NCI-H2081 treated with DMSO at 0.1 percent for 48 hours (cell line): ENCODE measurements at regions not wholly inside any gene's neighbourhood (a gene's known extent, or its start where the extent isn't known, plus 50 kb on each side); places are given as distances from the start of the nearest gene placed in this dataset.
"Not testable (repeated sequence)": the region's sequence is repeated elsewhere in the genome, so short reads cannot be mapped to it uniquely, and the experiment has no call there.

Experiments used
- DNase-seq: peaks from one replicate; lab custom pipeline; 2025; lab: John Stamatoyannopoulos, UW

DNA sequence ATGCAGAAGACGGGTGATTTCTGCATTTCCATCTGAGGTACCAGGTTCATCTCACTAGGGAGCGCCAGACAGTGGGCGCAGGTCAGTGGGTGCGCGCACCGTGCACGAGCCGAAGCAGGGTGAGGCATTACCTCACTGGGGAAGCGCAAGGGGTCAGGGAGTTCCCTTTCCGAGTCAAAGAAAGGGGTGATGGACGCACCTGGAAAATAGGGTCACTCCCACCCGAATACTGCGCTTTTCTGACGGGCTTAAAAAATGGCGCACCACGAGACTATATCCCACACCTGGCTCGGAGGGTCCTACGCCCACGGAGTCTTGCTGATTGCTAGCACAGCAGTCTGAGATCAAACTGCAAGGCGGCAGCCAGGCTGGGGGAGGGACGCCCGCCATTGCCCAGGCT, 1246.0 kb upstream of the PABPC4L start:
- not testable (repeated sequence) for DNase-seq

DNA sequence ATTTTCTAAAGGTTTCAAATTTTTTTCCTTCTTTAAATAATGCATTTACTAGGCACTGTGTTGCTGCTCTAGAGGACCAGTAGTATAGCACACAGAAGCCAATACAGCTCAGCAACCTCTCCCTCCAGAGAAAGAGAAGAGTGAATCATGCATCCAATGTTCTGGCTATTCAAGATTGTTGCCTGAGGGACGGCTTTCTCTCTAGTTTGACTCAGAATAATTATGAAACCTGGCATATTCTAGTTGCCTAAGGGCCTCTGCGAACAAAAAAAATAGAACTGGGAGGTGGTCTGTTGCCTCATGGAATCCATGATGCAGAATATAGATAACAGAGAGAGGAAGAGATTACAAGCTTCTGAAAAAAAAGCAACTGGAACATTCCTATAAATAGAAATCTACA, 1233.3 kb upstream of the PABPC4L start:
- DNase-seq: no peak

DNA sequence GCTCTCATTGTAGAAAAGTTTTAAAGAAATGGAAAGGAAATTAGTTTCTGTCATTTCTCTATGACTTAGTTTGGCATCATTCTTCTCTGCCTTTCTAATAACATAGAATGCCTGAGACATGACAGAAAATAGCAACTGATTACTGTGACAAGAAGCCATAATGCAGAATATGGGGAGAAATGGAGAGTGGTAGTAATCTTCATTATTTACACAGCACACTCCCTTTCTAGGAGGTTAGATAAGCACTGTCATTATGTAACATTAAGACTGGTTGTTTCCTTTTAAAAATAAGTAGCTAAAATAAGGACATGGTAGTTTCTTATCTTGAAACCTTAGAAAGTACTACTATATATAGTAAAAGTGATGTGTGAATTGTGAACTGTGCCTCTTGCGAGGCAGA, 1227.9 kb upstream of the PABPC4L start:
- no peak for DNase-seq

DNA sequence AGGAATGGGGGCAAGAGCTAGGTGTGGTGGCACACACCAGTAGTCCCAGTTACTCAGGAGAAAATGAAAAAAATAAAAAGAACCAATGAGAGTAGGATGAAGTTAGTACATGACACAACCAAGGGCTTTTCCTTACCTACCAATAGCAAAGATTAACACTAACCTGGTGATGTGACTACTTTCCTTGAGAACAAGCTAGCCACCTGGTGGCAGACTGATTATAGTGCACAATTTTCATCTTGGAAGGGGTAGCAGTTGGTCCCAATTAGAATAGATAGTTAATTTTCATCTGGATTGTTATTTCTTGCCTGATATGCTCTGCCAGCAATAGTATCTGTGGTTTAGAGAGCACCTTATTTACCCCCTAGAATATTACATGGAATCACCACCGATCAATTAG, 1216.8 kb upstream of the PABPC4L start:
- peak; percentile 8 for DNase-seq

DNA sequence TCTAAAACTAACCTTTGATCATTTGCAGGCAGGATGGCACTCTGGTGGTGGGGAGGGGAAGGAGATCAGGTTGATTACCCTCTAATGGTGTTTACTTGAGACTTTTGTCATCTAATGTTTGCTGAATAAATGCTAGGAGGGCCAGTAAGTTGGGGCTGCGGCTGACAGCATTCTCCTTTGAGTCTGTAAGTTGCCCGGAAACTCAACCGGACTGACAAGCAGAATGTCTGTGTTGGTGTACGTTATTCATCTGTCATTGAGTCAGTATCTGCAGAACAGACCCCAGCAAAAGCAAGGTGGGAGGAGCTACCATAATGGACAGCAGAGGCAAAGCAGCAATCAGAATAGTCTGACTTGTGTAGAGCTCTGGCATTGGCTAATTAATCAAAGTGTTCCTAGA, 1210.6 kb upstream of the PABPC4L start:
- no peak for DNase-seq

DNA sequence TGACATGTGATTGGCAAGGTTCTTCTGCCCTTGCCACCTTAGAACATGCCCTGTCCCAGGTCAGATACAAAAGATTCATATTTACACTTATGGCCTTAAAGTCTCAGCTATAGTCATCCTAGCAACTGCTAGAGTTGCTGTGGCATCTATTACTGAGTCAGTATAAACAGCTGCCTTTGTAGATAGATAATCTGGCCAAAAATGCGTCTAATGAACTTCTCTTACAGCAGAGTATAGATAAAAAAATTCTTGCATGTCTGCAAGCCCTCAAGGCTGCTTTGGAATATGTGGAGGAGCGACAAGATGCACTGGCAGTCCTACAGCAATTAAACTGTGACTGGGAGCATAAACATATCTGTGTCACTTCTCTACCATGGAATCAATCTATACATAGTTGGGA, 1209.7 kb upstream of the PABPC4L start:
- no peak for DNase-seq

DNA sequence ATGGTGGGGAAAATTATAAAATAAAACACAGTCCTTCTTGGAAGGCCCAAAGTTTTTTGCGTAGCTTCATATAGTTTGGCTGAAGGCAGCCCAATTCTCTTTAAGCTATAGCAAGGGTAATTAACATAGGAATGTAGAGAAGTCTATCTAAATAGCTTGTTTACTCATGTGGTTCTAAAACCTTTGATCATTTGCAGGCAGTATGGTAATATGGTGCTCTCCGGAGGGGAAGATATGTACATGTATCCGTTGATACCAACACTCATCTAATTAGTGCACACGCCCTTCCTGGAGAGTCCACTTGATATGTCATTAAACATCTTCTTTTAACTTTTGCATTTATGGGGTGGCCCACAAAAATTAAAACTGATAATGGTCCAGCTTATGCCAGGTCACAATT, 1207.7 kb upstream of the PABPC4L start:
- not testable (repeated sequence) for DNase-seq

DNA sequence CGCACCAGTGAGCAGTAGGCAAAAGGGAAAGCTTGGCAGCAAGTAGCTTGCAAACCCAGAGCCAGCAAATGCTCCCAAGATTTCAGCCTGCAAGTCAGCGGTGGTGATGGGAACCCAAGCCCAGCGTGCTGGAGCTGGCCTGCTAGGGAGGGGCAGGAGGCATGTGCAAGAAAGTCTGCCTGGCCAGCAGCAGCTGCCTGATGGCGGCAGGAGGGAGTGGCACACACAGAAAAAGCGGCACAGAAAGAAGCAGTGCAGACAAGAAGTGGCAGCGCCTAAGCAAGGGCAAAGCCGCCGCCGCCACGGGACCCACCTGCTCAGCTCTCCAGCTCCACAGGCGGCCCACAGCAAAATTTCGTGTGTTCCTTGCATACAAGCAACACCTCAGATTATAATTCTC, 1206.5 kb upstream of the PABPC4L start:
- DNase-seq: no peak

DNA sequence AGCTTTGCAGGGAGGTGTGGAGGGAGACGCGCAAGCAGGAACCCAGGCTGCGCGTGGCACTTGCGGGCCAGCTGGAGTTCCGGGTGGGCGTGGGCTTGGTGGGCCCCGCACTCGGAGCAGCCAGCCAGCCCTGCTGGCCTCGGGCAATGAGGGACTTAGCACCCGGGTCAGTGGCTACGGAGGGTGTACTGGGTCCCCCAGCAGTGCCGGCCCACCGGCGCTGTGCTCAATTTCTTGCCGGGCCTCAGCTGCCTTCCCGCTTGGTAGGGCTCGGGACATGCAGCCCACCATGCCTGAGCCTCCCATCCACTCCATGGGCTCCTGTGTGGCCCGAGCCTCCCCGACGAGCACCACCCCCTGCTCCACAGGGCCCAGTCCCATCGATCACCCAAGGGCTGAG, 1205.0 kb upstream of the PABPC4L start:
- not testable (repeated sequence) for DNase-seq

DNA sequence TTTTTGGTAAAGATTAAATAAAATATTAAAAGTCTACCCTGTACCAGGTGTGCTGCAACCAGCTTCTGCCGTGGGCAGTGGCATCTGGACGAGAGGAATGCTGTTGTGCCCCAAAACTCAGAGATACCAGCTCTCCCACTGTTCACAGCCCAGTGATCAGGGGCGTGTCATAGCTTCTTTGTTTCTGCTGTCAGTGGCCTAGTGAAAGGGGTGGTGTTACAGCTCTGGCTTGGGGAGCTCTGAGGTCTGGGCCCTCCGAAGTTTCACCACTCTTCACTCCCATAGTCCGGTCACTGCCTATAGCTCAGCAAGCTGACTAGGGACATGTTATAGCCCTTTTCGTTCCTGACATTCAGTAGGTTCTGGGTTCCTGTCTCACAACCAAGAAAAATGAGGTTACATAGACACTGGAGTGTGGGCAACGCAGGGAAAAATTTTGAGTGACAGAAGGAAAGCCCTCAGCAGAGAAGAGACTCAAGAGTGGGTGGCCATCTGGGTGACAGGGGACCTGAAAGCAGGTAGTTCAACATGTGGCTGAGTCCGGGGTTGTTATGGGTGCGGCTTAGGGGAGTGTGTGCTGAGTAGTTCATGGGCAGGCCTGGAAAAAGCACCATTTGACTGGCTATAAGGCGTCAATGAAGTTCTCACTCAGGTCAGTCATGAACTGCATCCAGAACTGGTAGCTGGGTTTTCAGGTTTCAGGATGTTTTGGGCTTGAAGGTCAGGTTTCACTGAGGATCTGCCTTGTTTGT, 1184.4 kb upstream of the PABPC4L start:
- no peak for DNase-seq

DNA sequence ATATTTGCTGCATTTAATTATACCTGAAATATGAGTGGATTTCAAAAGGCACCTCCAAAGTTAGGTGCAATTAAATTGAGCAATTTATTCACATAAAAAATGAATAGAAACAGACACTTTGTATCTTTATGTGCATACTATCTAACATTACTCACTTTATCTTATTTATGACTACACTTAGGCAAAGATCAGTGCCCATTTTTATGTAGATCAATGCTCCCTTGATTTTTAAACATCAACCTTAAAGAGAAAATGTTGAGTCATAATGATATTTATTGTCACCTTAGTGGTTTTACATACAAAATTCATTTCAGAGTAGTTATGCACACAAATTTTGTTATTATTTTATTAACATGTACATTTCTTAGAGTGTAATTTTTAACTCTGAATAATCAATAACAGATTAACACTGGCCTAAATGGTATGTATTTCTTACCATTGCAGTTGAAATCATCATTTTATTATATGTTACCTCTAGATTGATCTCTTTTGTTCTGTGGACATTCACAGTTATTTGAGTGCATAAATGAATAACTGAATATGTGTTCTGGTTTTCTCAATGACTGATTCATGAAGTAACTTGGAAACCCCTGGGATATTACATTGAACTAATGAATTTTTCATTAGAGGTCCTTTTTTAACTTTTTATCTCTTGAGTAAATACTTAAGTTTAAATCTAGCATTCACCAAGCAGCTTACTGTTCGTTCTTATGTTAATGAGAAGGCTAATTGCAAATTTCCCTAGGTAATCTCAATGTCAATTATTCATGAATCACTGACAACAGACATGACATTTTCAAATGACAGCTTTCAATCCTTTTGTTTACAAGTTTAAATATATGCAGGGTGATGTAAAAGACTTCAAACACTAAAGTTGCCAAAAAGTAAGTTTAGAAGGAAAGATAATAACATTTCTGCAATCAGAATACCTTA, 1182.0 kb upstream of the PABPC4L start:
- no peak for DNase-seq

DNA sequence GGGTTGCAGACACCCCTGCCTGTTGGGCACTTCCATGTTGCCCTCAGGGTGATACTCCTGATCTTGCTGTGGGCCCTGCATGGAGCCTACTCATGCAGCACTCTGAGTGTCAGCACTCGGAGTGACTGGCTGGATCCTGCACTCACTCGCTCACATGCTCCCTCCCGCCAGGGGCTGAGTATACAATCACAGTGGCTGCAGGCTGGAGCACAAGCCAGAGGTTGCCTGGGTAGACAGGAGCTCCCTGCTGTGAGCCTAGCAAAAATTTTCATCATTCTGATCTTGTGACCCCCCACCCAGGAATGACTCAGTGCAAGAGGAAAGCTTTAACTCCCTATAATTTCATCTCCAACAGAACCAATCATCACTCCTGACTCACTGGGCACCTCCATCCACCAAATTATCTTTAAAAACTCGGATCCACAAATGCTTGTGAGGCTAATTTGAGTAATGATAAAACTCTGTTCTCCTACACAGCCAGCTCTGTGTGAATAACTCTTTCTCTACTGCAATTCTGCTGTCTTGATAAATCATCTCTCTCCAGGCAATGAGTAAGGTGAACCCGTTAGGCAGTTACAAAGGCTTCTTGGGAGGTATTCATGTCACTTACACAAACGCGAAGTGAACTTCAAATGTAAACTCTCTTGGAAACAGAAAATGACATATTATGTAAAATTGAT, 1180.8 kb upstream of the PABPC4L start:
- no peak for DNase-seq

DNA sequence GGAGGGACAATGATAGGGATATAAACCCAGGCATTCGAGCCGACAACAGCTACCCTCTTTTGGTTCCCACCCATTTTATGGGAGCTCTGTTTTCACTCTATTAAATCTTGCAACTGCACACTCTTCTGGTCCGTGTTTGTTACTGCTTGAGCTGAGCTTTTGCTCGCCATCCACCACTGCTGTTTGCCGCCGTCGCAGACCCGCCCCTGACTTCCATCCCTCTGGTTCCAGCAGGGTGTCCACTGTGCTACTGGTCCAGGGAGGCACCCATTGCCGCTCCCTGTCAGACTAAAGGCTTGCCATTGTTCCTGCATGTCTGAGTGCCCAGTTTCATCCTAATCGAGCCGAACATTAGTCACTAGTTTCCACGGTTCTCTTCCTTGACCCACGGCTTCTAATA, 1170.5 kb upstream of the PABPC4L start:
- no peak for DNase-seq

DNA sequence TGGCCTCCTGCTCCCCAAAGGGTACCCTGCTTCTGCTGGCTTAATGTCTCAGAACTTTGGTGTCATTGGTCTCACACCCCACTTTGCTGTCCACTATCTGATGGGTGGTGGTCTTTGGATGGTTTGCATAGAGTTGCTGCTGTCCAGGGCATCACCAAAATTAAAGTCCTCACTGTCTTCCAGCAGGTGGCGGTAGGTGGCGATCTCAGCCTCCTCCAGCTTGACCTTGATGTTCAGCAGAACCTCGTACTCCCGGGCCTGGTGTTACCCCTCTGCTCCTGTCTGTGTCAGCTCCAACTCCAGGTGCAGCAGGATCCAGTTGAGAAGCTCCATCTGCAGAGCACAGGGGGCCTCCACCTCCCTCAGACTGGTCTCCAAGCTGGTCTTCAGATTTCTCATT, 1169.5 kb upstream of the PABPC4L start:
- no peak for DNase-seq

DNA sequence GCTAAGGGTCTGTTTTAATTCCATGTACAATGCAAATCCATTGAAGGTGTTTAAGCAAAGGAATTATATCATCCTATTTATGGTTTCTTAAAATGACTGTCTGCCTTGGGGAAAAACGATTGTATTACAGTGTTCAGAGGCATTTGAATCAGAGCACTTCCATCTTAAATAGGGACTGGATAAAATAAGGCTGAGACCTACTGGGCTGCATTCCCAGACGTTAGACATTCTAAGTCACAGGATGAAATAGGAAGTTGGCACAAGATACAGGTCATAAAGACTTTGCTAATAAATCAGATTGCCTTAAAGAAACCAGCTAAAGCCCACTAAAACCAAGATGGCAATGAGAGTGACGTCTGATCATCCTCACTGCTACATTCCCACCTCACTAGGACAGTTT, 1167.2 kb upstream of the PABPC4L start:
- no peak for DNase-seq

DNA sequence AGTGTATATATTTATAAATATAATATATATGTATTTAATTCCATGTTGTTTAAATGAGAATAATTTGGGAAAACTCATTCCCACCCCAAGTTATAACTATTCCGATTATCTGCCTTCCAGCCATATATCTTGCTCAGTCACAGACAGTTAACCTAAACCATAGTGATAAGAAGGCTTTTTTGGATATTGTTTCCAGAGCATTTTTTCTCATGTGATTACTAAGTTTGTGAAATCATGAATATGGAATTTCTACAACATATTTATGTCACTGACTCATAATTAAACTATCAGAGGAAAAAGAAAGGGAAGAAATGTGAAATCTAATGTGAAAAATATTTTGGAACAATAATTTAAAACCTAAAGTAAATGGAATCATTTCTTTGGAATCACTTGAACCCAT, 1163.5 kb upstream of the PABPC4L start:
- DNase-seq: no peak

DNA sequence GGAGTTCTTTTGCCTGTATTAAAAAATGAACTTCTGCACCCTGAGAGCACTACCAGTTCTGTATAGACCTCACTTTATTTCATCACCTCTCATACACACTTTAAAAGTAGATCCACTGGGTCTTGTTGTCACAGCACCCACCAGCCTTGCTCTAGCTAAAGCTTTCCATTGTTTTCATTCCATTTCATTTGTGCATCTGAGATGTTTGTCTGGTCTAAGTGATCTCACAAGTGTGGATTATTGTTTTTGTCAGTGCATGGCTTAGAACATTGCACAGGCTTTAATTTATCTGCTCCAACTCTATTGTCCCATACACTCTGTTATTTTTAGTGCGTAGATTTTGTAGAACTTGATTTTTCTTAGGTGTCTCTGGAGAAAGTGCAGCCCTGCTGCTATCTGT, 1157.5 kb upstream of the PABPC4L start:
- DNase-seq: no peak

DNA sequence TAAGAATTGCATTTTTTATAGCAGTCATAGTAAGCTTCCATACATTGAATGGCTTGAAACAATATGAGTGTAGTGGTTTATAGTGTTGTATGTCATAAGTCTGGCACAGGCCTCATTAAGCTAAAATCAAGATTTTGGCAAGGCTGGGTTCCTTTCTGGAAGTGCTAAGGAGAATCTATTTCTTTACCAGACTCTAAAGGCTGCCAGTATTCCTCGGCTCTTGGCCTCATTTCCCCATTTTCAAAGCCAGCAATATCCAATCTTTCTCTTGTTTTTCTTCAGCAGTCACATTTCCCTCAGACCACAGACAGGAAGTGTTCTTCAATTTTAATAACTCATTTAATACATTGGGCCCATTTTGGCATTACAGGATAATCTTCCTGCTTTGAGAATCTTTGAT, 1155.5 kb upstream of the PABPC4L start:
- no peak for DNase-seq

DNA sequence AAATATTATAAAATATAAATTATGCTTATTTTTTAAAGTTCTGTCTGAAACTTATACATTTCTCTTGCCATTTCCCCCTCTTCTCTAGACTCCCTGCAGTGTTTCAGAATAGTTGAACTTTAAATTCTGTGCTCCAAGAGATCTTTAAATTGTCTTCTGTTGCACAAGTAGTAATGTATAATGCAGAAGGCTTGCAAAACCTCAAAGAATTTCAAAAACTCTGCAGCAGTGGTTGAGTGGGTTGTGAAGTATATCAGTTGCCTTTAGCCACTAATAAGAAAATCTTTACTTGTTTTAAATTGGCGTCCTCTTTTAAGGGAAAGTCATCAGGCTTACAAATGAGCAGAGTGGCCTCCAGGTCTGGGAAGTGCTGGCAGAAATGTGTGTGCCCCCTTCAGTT, 1153.3 kb upstream of the PABPC4L start:
- no peak for DNase-seq

DNA sequence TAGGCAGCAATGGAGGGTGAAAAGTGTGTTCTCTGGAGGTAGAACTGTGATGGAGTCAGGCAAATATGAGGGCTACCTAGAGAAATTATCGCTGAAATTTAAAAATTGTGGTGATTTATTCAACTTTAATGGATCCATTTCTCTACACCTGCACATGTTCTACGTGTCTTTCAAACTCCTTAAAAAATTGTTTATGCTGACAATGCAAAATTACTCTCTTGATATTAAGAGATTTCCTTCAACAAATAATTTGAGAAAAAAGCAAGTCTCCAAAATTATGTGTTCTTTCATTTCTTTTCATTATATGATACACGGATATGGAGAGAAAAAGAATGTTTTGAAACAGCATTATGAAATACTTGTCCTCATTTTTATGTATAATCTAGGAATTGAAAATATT, 1151.4 kb upstream of the PABPC4L start:
- DNase-seq: no peak

DNA sequence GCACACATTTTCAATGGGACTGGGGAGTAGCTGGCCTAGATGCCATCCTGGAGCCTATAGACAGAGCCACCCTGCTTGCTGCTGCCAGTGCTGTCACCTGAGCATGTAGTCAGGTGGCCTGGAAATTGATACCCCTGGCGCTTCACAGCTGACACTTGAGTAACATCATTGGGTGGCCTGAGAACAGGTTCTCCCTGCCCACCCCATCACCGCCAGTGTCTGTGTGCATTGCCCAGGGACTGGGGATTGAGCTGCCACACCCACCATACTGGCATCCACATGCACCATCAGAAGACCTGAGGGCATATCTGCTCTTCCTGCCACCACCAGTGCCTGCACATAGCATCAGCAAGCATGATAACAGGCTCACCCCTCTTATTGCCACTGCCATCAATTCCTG, 1142.9 kb upstream of the PABPC4L start:
- no peak for DNase-seq

DNA sequence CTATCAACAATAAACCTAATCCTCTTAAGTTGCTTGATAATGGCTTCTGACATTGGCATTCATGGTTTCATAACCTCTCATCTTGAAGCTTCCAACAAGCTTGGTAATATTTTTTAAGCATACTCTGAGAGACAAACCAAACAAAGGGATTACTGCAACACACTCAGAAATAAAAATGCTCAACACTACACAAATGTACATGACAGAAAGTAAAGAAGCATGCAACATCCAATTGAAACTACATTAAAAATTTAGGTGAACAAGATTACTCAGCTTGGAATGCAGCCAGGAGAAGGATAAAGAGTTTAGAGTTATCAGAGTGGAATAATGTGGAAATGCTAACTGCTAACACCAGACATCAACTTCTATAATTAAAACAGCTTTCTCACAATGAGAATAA, 1136.6 kb upstream of the PABPC4L start:
- no peak for DNase-seq

DNA sequence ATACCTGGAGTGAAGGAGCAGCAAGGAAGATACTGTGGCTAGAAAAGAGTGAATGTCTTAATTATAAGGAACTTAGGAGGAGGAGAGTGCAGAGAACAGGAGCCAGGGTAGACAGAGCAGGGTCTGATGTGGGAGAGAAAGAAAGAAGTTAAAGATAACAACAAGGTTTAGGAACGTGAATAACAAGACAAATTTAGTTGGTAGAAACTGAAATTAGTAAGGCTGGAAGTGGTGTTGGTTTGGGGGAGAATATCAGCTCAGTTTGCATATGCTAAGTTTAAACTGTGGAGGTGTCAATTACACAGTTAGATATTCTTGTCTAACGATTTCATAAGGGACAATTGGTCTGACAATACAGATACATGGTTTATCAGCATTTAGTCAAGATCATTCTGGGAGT, 1123.7 kb upstream of the PABPC4L start:
- no peak for DNase-seq
